K562 (cell line): ENCODE measurements at regions not wholly inside any gene's neighbourhood (a gene's known extent, or its start where the extent isn't known, plus 50 kb on each side); places are given as distances from the start of the nearest gene placed in this dataset.

Source experiments
- POLR2A ChIP-seq: fragments of 450-650 bp; conservative IDR thresholded peaks from 2 replicates; pipeline ENCODE4 v1.6.1; 2016
- SOX6 ChIP-seq: fragments of 450-650 bp; IDR thresholded peaks from 2 replicates; pipeline ENCODE4 v1.6.1; 2014; ENCODE audit warnings: mild to moderate bottlenecking
- ZNF274 ChIP-seq: IDR thresholded peaks from 2 replicates; pipeline ENCODE4 v1.6.1; 2011; ENCODE audit warnings: low read depth, mild to moderate bottlenecking, low read length, moderate library complexity, borderline replicate concordance
- TF ChIP-seq, protein P1 (sequence below), 2 experiments: fragments of 450-650 bp; formaldehyde crosslinking in 1 of 2; IDR thresholded peaks; 2 replicates each; pipeline versions ENCODE4 v1.4.0 to v1.6.1; 2014 to 2020; ENCODE audit warnings: mild to moderate bottlenecking in 2 of 2, borderline replicate concordance in 1 of 2, low read depth in 1 of 2

- no peak for TF ChIP-seq ZNF274
- TF ChIP-seq POLR2A: no peak
- TF ChIP-seq, protein P1, sequence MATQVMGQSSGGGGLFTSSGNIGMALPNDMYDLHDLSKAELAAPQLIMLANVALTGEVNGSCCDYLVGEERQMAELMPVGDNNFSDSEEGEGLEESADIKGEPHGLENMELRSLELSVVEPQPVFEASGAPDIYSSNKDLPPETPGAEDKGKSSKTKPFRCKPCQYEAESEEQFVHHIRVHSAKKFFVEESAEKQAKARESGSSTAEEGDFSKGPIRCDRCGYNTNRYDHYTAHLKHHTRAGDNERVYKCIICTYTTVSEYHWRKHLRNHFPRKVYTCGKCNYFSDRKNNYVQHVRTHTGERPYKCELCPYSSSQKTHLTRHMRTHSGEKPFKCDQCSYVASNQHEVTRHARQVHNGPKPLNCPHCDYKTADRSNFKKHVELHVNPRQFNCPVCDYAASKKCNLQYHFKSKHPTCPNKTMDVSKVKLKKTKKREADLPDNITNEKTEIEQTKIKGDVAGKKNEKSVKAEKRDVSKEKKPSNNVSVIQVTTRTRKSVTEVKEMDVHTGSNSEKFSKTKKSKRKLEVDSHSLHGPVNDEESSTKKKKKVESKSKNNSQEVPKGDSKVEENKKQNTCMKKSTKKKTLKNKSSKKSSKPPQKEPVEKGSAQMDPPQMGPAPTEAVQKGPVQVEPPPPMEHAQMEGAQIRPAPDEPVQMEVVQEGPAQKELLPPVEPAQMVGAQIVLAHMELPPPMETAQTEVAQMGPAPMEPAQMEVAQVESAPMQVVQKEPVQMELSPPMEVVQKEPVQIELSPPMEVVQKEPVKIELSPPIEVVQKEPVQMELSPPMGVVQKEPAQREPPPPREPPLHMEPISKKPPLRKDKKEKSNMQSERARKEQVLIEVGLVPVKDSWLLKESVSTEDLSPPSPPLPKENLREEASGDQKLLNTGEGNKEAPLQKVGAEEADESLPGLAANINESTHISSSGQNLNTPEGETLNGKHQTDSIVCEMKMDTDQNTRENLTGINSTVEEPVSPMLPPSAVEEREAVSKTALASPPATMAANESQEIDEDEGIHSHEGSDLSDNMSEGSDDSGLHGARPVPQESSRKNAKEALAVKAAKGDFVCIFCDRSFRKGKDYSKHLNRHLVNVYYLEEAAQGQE (IDR thresholded peaks at IDR 0.05; ENCODE audit: borderline replicate concordance): no peak
- TF ChIP-seq, protein P1 (CRISPR knock-in tag; IDR thresholded peaks at IDR 0.05; ENCODE audit: low read depth): no peak
- TF ChIP-seq SOX6: no peak
Observed at GRCh38 chr21:16044676-16045075, 314.9 kb downstream of the USP25 start.
